NT2/D1 (cell line): ENCODE measurements at regions not wholly inside any gene's neighbourhood (a gene's known extent, or its start where the extent isn't known, plus 50 kb on each side); places are given as distances from the start of the nearest gene placed in this dataset.

ENCODE experiments used
- SUZ12 ChIP-seq: IDR thresholded peaks from 2 replicates; pipeline ENCODE4 v1.6.1; 2011; ENCODE audit not compliant: insufficient read length, insufficient read depth; ENCODE audit errors: extremely low read depth
- ZNF274 ChIP-seq: IDR thresholded peaks from 2 replicates; pipeline ENCODE4 v1.6.1; 2011; ENCODE audit warnings: mild to moderate bottlenecking, low read depth, low read length

DNA sequence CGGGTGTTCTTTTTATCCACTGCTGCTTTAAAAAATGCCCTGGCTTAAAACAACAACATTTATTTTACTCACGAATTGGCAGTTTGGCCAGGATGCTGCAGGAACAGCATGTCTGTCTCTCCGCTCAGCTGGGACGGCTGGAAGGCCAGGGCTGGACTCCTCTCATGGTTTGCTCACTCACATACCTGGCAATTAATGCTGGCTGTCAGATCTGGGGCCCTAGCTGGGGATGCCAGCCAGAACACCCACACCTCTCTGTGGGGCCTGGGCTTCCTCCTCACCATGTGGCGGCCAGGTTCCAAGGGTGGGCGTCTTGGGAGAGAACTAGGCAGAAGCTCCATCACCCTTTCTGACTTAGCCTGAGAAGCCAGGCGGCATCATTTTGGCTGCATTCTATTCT, 189.1 kb upstream of the IL12B start:
- no peak for TF ChIP-seq ZNF274
- no peak for TF ChIP-seq SUZ12
